ENCODE measurements at regions not wholly inside any gene's neighbourhood (a gene's known extent, or its start where the extent isn't known, plus 50 kb on each side); places are given as distances from the start of the nearest gene placed in this dataset.

GRCh38 chr13:56986121-56986520, 154.6 kb upstream of the PRR20A start:
- no peaks in the 10 kb centered on the region for H3K4me1 ChIP-seq (ENCODE audit: insufficient read depth, low read length, poor library complexity, severe bottlenecking)
- ChIA-PET POLR2A (no interaction called here), CTCF (ENCODE audit: unreplicated experiment) (no interaction called here)
- H2AFZ ChIP-seq (ENCODE audit: low read length), result no peak overlapping the region
- no peak overlapping the region for H3K27ac ChIP-seq (ENCODE audit: low read depth, low read length, poor library complexity, severe bottlenecking)
- BruUV-seq (replicated peaks), result no TSS peak
- H3K79me2 ChIP-seq (ENCODE audit: insufficient read depth, low read depth, low read length), result no peaks in the 10 kb centered on the region
- H4K20me1 ChIP-seq (ENCODE audit: insufficient read depth, low read length), result no peaks in the 10 kb centered on the region
- H3K9me3 ChIP-seq (ENCODE audit: low read length), result no peaks in the 10 kb centered on the region
- H3K9me2 ChIP-seq (ENCODE audit: insufficient read depth, low read length), result no peaks in the 10 kb centered on the region
- no peak for DNase-seq (ENCODE audit: low spot score)
- TF ChIP-seq CTCF (conservative IDR thresholded peaks at IDR 0.05; ENCODE audit: low read length) (no peak), EZH2phosphoT487 (IDR thresholded peaks at IDR 0.05; ENCODE audit: borderline replicate concordance, low read depth, low read length) (no peak)
- no peak overlapping the region for H3K4me2 ChIP-seq (ENCODE audit: low read length)
- intact Hi-C loops (cut with micrococcal nuclease; ENCODE audit: unreplicated experiment), result no loop called here
- no peak overlapping the region for H3K4me3 ChIP-seq (ENCODE audit: low read depth, low read length, poor library complexity, severe bottlenecking)
- H3K36me3 ChIP-seq (ENCODE audit: insufficient read depth, low read length), result no peaks in the 10 kb centered on the region

GRCh38 chr13:56988543-56988942, 152.2 kb upstream of the PRR20A start:
- POLR2A ChIA-PET, result interaction anchor here (1.0 kb wide), 1 partner anchor 14 kb away, joined by 3 read pairs; no protein-coding TSS in a partner anchor
- TF ChIP-seq EZH2phosphoT487 (IDR thresholded peaks at IDR 0.05; ENCODE audit: borderline replicate concordance, low read depth, low read length) (no peak), CTCF (conservative IDR thresholded peaks at IDR 0.05; ENCODE audit: low read length) (no peak)

GRCh38 chr13:57003682-57004081, 137.0 kb upstream of the PRR20A start:
- no peaks in the 10 kb centered on the region for H3K36me3 ChIP-seq (ENCODE audit: insufficient read depth, low read length)
- H3K27ac ChIP-seq (ENCODE audit: low read depth, low read length, poor library complexity, severe bottlenecking), result no peak overlapping the region
- BruUV-seq (replicated peaks), result no TSS peak
- H3K4me3 ChIP-seq (ENCODE audit: low read depth, low read length, poor library complexity, severe bottlenecking), result no peak overlapping the region
- CTCF ChIA-PET (ENCODE audit: unreplicated experiment), result no interaction called here
- H4K20me1 ChIP-seq (ENCODE audit: insufficient read depth, low read length), result no peaks in the 10 kb centered on the region
- DNase-seq (ENCODE audit: low spot score), result no peak
- no peaks in the 10 kb centered on the region for H3K79me2 ChIP-seq (ENCODE audit: insufficient read depth, low read depth, low read length)
- POLR2A ChIA-PET, result interaction anchor here (0.7 to 1.0 kb wide), 2 partner anchors 15 to 249 kb away, joined by 3 read pairs; no protein-coding TSS in a partner anchor
- no peak overlapping the region for H2AFZ ChIP-seq (ENCODE audit: low read length)
- intact Hi-C loops (cut with micrococcal nuclease; ENCODE audit: unreplicated experiment), result no loop called here
- TF ChIP-seq CTCF (conservative IDR thresholded peaks at IDR 0.05; ENCODE audit: low read length) (no peak), EZH2phosphoT487 (IDR thresholded peaks at IDR 0.05; ENCODE audit: borderline replicate concordance, low read depth, low read length) (no peak)
- H3K4me1 ChIP-seq (ENCODE audit: insufficient read depth, low read length, poor library complexity, severe bottlenecking), result no peaks in the 10 kb centered on the region
- 0 out of 2 replicates have a peak, but pooled peaks cover 4% of the 10 kb centered on the region for H3K9me3 ChIP-seq (ENCODE audit: low read length)
- no peaks in the 10 kb centered on the region for H3K9me2 ChIP-seq (ENCODE audit: insufficient read depth, low read length)
- no peak overlapping the region for H3K4me2 ChIP-seq (ENCODE audit: low read length)

More at GRCh38 chr13:56988543-56988942, 152.2 kb upstream of the PRR20A start:
- Histone ChIP-seq H3K79me2 (ENCODE audit: insufficient read depth, low read depth, low read length) (no peaks in the 10 kb centered on the region), H4K20me1 (ENCODE audit: insufficient read depth, low read length) (no peaks in the 10 kb centered on the region), H3K4me1 (ENCODE audit: insufficient read depth, low read length, poor library complexity, severe bottlenecking) (no peaks in the 10 kb centered on the region), H3K36me3 (ENCODE audit: insufficient read depth, low read length) (no peaks in the 10 kb centered on the region), H3K9me3 (ENCODE audit: low read length) (no peaks in the 10 kb centered on the region), H3K27ac (ENCODE audit: low read depth, low read length, poor library complexity, severe bottlenecking) (no peak overlapping the region), H3K4me2 (ENCODE audit: low read length) (no peak overlapping the region), H2AFZ (ENCODE audit: low read length) (no peak overlapping the region), H3K4me3 (ENCODE audit: low read depth, low read length, poor library complexity, severe bottlenecking) (no peak overlapping the region), H3K9me2 (ENCODE audit: insufficient read depth, low read length) (no peaks in the 10 kb centered on the region)
- no TSS peak for BruUV-seq (replicated peaks)
- no peak for DNase-seq (ENCODE audit: low spot score)
- CTCF ChIA-PET (ENCODE audit: unreplicated experiment), result no interaction called here
- intact Hi-C loops (cut with micrococcal nuclease; ENCODE audit: unreplicated experiment), result no loop called here
